Fibroblast of lung (primary cell): ENCODE measurements at regions not wholly inside any gene's neighbourhood (a gene's known extent, or its start where the extent isn't known, plus 50 kb on each side); places are given as distances from the start of the nearest gene placed in this dataset.
"Not testable (repeated sequence)": the region's sequence is repeated elsewhere in the genome, so short reads cannot be mapped to it uniquely, and the experiment has no call there.

ENCODE experiments used
- DNase-seq, 2 donors: peaks; one replicate each; pipeline versions ENCODE4 v3.0.0 to v3.0.0-alpha.2; 2010; ENCODE audit warnings: low read depth in 2 of 2
- H2AFZ ChIP-seq: 2 replicates; pipeline ENCODE4 v1.5.1; 2012; ENCODE audit warnings: low read length, control low read depth, inconsistent platforms
- H3K27ac ChIP-seq: 2 replicates; pipeline ENCODE4 v1.5.1; 2011; ENCODE audit warnings: low read length, control low read depth; ENCODE audit not compliant: insufficient read depth
- H3K27me3 ChIP-seq: 2 replicates; pipeline ENCODE4 v1.5.1; 2011; ENCODE audit warnings: mild to moderate bottlenecking, low read length; ENCODE audit not compliant: control insufficient read depth, insufficient read depth
- H3K36me3 ChIP-seq: 2 replicates; pipeline ENCODE4 v1.5.1; 2011; ENCODE audit warnings: low read length; ENCODE audit not compliant: control insufficient read depth, insufficient read depth
- H3K4me1 ChIP-seq: 2 replicates; pipeline ENCODE4 v1.5.1; 2011; ENCODE audit warnings: low read length; ENCODE audit not compliant: control insufficient read depth, insufficient read depth; ENCODE audit errors: extremely low read depth
- H3K4me2 ChIP-seq: 2 replicates; pipeline ENCODE4 v1.5.1; 2011; ENCODE audit warnings: low read length, control low read depth; ENCODE audit not compliant: insufficient read depth; ENCODE audit errors: extremely low read depth
- H3K4me3 ChIP-seq, 4 experiments: fragments of 200-600 bp in 1 of 4; sonication (generic) in 1 of 4; replicated peaks in 1 of 4; 2 replicates each; pipeline ENCODE4 v1.5.1; 2011 to 2016; ENCODE audit warnings: low read length in 4 of 4, low read depth in 3 of 4, mild to moderate bottlenecking in 3 of 4, control low read depth in 2 of 4, inconsistent platforms in 1 of 4, mixed read lengths in 1 of 4; ENCODE audit not compliant: insufficient read depth in 1 of 4; ENCODE audit errors: control extremely low read depth in 1 of 4
- H3K79me2 ChIP-seq: 2 replicates; pipeline ENCODE4 v1.5.1; 2012; ENCODE audit warnings: mild to moderate bottlenecking, low read length, inconsistent platforms; ENCODE audit not compliant: control insufficient read depth, insufficient read depth
- H3K9ac ChIP-seq: 2 replicates; pipeline ENCODE4 v1.5.1; 2011; ENCODE audit warnings: mild to moderate bottlenecking, low read length, control low read depth; ENCODE audit not compliant: insufficient read depth
- H3K9me3 ChIP-seq: 2 replicates; pipeline ENCODE4 v1.5.1; 2012; ENCODE audit warnings: low read depth, low read length; ENCODE audit not compliant: control insufficient read depth, insufficient read depth
- H4K20me1 ChIP-seq: 2 replicates; pipeline ENCODE4 v1.5.1; 2011; ENCODE audit warnings: low read length; ENCODE audit not compliant: control insufficient read depth, insufficient read depth; ENCODE audit errors: extremely low read depth
- CTCF ChIP-seq, 2 donors: IDR thresholded peaks in 1 of 2; conservative IDR thresholded peaks in 1 of 2; 1 replicate in 1 of 2; 2 replicates in 1 of 2; pipeline ENCODE4 v1.5.1; 2011 to 2012; ENCODE audit warnings: low read length in 2 of 2, control low read depth in 1 of 2, inconsistent platforms in 1 of 2, low read depth in 1 of 2, mild to moderate bottlenecking in 1 of 2
- EZH2 ChIP-seq: IDR thresholded peaks from 2 replicates; pipeline ENCODE4 v1.5.1; 2012; ENCODE audit warnings: low read length, control low read depth, mild to moderate bottlenecking; ENCODE audit errors: missing control alignments

- no peaks in the 10 kb centered on the region for H3K79me2 ChIP-seq
- no peak for DNase-seq
- TF ChIP-seq CTCF (conservative IDR thresholded peaks at IDR 0.05 in 1 of 2, IDR thresholded peaks at IDR 0.05 in 1 of 2; ENCODE audit: low read depth in 1 of 2, low read length in 2 of 2) (no peak), EZH2 (no peak)
- H3K9me3 ChIP-seq: no peaks in the 10 kb centered on the region
- H3K9ac ChIP-seq: no peak overlapping the region
- H3K4me3 ChIP-seq: no peak overlapping the region
- no peak overlapping the region for H3K27ac ChIP-seq
- H4K20me1 ChIP-seq: no peaks in the 10 kb centered on the region
- no peaks in the 10 kb centered on the region for H3K27me3 ChIP-seq
- H2AFZ ChIP-seq: no peak overlapping the region
- H3K36me3 ChIP-seq: no peaks in the 10 kb centered on the region
- no peak overlapping the region for H3K4me2 ChIP-seq
- H3K4me1 ChIP-seq: no peaks in the 10 kb centered on the region
Measured at GRCh38 chr10:4224178-4224577, 439.2 kb upstream of the KLF6 start.

GRCh38 chr10:4221310-4221709 lies 436.3 kb upstream of the KLF6 start:
- not testable (repeated sequence) for H3K27me3 ChIP-seq, DNase-seq, H3K27ac ChIP-seq, H4K20me1 ChIP-seq, H3K9ac ChIP-seq, H3K4me1 ChIP-seq, H3K4me2 ChIP-seq, H3K9me3 ChIP-seq, H3K79me2 ChIP-seq, H3K4me3 ChIP-seq, H3K36me3 ChIP-seq, H2AFZ ChIP-seq

GRCh38 chr10:4219901-4220300 lies 434.9 kb upstream of the KLF6 start:
- no peak overlapping the region for H3K9ac ChIP-seq
- no peaks in the 10 kb centered on the region for H3K4me1 ChIP-seq
- no peak overlapping the region for H3K27ac ChIP-seq
- H3K4me2 ChIP-seq: no peak overlapping the region
- DNase-seq: no peak
- H3K9me3 ChIP-seq: no peaks in the 10 kb centered on the region
- no peaks in the 10 kb centered on the region for H3K79me2 ChIP-seq
- H3K4me3 ChIP-seq: no peak overlapping the region
- H3K36me3 ChIP-seq: no peaks in the 10 kb centered on the region
- no peaks in the 10 kb centered on the region for H4K20me1 ChIP-seq
- H2AFZ ChIP-seq: no peak overlapping the region
- TF ChIP-seq CTCF (conservative IDR thresholded peaks at IDR 0.05 in 1 of 2, IDR thresholded peaks at IDR 0.05 in 1 of 2; ENCODE audit: low read depth in 1 of 2, low read length in 2 of 2): no peak
- TF ChIP-seq EZH2: no peak
- H3K27me3 ChIP-seq: no peaks in the 10 kb centered on the region

- Histone ChIP-seq H3K4me2 (no peak overlapping the region), H2AFZ (no peak overlapping the region), H3K79me2 (no peaks in the 10 kb centered on the region), H4K20me1 (no peaks in the 10 kb centered on the region), H3K4me1 (no peaks in the 10 kb centered on the region), H3K27me3 (no peaks in the 10 kb centered on the region), H3K27ac (no peak overlapping the region), H3K36me3 (no peaks in the 10 kb centered on the region), H3K9me3 (no peaks in the 10 kb centered on the region), H3K9ac (no peak overlapping the region), H3K4me3 (no peak overlapping the region)
- DNase-seq: no peak
- TF ChIP-seq EZH2: no peak
- TF ChIP-seq CTCF (conservative IDR thresholded peaks at IDR 0.05 in 1 of 2, IDR thresholded peaks at IDR 0.05 in 1 of 2; ENCODE audit: low read depth in 1 of 2, low read length in 2 of 2): no peak
Measured at GRCh38 chr10:4217653-4218052, 432.6 kb upstream of the KLF6 start.
